ENCODE measurements at regions not wholly inside any gene's neighbourhood (a gene's known extent, or its start where the extent isn't known, plus 50 kb on each side); places are given as distances from the start of the nearest gene placed in this dataset.
"Not testable (repeated sequence)": the region's sequence is repeated elsewhere in the genome, so short reads cannot be mapped to it uniquely, and the experiment has no call there.

GRCh38 chr2:111447482-111447881, 326.8 kb downstream of the BCL2L11 start:
- not testable (repeated sequence) for H3K4me3 ChIP-seq (ENCODE audit: low read depth, low read length); DNase-seq (ENCODE audit: low read depth)

DNA sequence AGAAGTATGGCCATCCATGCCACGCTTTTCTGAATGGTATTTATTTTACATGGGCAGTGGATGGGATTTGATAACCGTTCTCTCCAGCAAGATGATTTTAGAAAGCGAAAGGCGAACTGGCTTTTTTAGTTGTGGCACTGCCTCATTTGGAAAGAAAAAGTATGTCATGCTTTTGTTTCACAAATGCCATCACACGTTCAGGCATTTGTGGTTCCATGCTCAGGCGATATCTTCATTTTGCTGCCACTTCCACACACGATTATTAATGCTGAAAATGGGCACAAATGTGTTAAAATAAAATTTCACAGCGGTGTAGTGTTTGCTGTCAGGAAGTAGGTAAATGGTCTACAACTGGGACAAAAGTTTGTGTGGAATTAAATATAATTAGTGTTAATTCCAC, 328.1 kb downstream of the BCL2L11 start:
- H3K4me3 ChIP-seq (ENCODE audit: low read depth, low read length); DNase-seq (ENCODE audit: low read depth): not testable (repeated sequence)

DNA sequence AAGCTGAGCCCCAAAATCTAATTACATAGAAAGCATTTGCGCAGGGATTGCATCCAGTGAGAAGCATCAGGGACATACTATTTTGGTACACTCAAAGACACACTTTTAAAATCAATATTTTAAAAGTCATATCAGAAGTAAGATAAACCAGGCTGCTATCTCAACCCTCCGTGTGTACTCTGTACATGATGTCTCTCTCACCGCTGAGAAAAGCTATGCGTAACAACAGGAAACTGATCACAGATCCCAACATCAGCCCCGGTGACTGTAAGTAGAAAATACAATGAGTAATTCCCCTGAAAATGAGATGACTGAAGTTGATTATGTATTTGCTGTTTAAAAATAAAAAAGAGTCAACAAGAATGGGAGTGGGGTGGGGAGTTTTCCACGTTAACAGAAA, 329.8 kb downstream of the BCL2L11 start:
- DNase-seq (ENCODE audit: low read depth); H3K4me3 ChIP-seq (ENCODE audit: low read depth, low read length): not testable (repeated sequence)

DNA sequence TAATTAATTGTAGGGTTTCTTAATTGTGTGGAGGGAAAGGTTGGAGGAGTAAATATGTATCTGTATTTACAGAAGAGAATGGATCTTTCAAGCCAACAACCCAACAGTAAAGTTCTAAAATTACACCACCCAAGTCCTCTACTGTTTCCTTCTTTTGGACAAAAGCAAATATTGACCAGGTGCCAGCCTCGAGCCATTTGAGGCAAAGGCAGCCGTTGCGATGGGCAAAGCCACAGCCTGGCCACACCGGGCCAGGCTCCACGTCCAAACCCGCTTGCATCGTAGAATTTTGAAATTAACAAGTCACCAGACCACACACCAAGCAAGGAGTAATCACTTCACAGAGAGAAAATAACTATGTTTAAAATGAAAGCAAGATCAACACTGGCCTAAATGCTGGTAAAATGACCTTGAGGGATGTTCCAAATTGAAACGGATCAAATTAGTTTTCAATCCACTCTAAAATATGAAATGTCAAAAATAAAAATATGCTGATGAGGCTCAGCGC, 331.0 kb downstream of the BCL2L11 start:
- not testable (repeated sequence) for DNase-seq (ENCODE audit: low read depth); H3K4me3 ChIP-seq (ENCODE audit: low read depth, low read length)

- H3K4me3 ChIP-seq (ENCODE audit: low read depth, low read length); DNase-seq (ENCODE audit: low read depth): not testable (repeated sequence)
Observed at GRCh38 chr2:111452208-111452607, 331.5 kb downstream of the BCL2L11 start.

- not testable (repeated sequence) for H3K4me3 ChIP-seq (ENCODE audit: low read depth, low read length); DNase-seq (ENCODE audit: low read depth)
Observed at GRCh38 chr2:111453308-111453707, 332.6 kb downstream of the BCL2L11 start.

DNA sequence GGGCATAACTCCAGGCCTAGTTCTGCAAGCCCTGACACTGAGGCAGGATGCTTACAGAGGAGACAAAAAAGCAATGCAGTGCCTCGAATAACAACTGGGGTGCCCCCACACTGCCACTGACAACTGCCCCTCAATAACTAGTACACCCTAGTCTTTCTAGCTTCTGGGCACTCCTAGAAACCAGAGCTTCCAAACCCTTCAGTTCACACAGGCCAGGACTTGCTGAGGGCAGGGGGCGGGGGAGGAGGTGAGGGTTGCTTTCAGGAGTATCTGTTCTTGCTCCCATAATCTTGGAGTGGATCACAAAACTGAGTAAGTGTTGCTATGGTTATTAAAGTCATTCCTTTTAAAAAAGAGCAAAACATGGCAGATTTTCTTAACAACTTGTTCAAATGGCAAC, 333.1 kb downstream of the BCL2L11 start:
- DNase-seq (ENCODE audit: low read depth); H3K4me3 ChIP-seq (ENCODE audit: low read depth, low read length): not testable (repeated sequence)

GRCh38 chr2:111454404-111454803, 333.7 kb downstream of the BCL2L11 start:
- not testable (repeated sequence) for DNase-seq (ENCODE audit: low read depth); H3K4me3 ChIP-seq (ENCODE audit: low read depth, low read length)

GRCh38 chr2:111455016-111456015, 334.6 kb downstream of the BCL2L11 start:
- not testable (repeated sequence) for DNase-seq (ENCODE audit: low read depth); H3K4me3 ChIP-seq (ENCODE audit: low read depth, low read length)

DNA sequence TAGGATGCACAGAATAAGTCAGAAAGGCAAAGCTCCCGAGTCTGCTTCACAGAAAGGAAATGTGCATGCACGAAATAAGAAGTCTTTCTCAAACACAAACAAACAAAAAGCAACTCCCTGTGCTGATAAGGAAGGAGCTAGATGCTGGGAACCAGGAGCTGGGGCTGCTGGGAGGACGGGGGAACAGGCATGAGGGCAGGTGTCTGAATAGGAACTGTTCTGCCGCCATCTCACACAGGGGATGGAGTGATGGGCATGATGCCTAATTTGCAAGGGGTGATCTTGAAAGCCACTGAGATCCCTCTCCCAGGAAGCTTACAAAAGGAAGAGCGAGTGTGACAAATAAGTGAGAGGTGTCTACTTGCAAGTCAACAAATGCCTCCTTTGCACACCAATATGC, 336.5 kb downstream of the BCL2L11 start:
- not testable (repeated sequence) for DNase-seq (ENCODE audit: low read depth); H3K4me3 ChIP-seq (ENCODE audit: low read depth, low read length)

DNA sequence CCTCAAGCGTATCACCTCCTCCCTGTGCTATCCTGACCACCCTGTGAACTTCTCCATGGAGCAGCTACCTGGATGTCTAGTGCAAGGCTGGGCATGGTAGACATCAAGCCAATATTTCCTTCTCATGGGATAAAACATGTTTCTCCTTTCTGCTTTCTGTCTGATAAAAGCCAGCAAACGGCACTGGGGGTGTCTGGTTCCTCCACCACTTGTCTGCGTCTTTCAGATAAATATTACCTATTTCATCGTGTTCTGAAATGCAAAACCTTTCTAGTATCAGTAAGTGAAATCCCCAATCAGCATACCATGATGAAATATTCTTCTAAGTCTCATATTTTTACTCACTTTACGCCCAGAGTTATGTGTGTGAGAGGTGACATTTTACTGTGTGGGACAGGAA, 340.2 kb downstream of the BCL2L11 start:
- H3K4me3 ChIP-seq (ENCODE audit: low read depth, low read length); DNase-seq (ENCODE audit: low read depth): not testable (repeated sequence)

DNA sequence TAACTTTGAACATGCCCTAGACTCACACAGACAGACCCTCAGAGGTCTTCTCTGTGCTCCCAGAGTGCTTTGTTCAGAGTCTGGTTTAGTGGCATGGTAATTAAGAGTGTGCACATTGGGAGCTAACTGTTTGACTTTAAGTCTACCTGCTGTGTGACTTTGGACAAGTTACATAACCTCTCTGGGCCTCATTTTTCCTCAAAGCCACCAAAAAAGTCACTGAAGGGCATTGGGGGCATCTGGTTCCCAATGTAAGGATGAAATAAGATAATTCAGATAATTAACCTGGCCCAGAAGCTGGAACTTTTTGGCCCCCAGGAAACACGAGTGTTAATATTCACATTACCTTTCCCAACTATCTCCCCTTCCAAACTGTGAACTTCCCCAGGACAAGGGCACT, 341.1 kb downstream of the BCL2L11 start:
- H3K4me3 ChIP-seq (ENCODE audit: low read depth, low read length); DNase-seq (ENCODE audit: low read depth): not testable (repeated sequence)

DNA sequence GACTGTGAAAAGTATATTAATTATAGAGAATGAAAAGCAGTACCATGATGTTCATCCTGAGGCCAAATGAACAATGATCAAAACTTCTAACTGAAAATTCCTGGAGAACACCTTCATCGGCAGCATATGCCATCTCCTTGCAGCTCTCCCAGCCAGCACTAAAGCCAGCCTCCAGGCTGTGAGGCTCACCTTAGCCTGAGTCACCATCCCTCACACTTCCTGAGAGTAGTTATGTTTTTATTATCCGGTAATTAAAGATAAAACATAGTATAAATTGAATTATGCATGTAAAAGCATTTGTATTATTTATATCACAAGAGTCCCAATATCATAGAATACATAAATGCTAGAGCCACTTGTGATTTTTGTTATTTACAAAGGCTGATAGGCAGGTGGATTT, 341.9 kb downstream of the BCL2L11 start:
- H3K4me3 ChIP-seq (ENCODE audit: low read depth, low read length); DNase-seq (ENCODE audit: low read depth): not testable (repeated sequence)

DNA sequence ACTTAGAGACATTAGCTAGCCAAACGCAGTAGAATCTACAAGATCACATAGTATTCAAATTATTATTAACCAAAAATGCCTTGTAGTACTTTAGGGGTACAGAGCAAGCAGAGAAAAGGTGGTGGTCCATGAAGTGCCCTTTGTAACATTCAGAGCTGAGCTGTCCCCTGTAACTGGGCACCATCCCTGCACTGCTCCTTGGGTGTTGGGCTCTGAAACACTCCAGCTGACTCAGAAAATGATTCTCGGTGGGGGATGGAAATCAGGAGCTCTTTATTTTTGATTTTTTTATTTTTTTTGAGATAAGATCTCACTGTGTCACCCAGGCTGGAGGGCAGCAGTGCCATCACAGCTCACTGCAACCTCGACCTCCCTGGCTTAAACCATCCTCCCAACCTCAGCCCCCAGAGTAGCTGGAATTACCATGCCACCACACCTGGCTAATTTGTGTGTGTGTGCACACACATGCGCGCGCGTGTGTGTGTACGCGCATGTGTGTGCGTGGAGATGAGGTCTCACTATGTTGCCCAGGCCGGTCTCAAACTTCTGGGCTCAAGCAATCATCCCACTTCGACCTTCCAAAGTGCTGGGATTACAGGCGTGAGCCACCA, 342.6 kb downstream of the BCL2L11 start:
- not testable (repeated sequence) for DNase-seq (ENCODE audit: low read depth); H3K4me3 ChIP-seq (ENCODE audit: low read depth, low read length)

DNA sequence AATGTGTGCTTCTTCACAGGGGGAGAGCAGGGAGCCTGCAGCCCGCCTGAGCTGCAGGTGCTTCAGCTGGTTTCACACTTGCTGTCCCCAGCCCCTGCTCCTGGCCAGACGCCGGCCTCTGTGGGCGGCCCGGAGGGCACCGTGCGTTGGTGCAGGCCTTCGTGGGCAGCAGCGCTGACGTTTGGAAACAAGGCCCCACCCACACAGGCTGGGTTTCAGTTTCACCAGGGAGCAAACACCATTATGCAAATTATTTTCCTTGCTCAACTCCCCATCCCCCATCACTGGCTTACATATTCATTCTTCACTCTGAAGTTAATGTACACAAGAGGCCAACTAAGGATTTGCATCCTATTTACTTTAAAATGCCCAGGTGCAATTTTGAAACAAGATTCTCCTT, 343.2 kb downstream of the BCL2L11 start:
- DNase-seq (ENCODE audit: low read depth); H3K4me3 ChIP-seq (ENCODE audit: low read depth, low read length): not testable (repeated sequence)

DNA sequence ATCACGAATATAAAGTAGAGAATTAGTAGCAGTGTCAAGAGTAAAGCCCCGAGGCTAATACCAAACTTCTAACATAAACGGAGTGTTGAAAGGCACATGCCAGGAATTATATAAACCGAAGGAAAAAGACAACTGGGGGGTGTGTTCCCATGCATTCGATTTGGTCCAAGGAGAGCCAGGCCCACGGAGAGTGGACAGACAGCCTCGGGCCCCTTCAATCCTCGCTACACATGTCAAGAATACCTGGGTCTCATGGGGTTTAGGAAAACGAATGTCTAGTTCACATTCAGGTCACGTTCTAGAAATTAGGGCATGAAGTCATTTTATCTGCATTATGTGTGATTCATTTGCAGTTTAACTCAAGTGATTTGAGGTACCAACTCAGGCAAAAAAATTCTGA, 343.7 kb downstream of the BCL2L11 start:
- H3K4me3 ChIP-seq (ENCODE audit: low read depth, low read length); DNase-seq (ENCODE audit: low read depth): not testable (repeated sequence)

DNA sequence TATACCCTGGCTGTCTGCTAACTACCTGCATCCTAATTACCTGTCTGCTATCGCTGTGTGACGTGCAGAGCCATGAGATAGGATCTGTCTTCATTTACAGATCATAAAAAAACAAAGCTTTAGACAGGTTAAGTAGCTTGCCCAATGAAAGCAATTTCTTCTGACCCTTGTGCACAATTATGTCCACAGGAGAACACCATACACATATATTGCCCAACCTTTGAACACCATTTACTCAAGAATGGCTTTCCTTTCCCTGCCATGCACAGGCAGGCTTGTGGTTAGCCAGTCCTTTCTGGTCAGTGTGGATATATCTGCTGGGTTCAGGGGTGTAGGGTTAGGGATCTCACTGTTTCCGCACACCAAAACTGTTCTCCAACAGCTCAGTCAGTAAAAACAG, 344.8 kb downstream of the BCL2L11 start:
- DNase-seq (ENCODE audit: low read depth): not testable (repeated sequence)

GRCh38 chr2:111466744-111467143, 346.0 kb downstream of the BCL2L11 start:
- not testable (repeated sequence) for DNase-seq (ENCODE audit: low read depth)

More for the DNA sequence above, 344.8 kb downstream of the BCL2L11 start:
- H3K4me3 ChIP-seq (ENCODE audit: low read depth, low read length): not testable (repeated sequence)

GRCh38 chr2:111470924-111471323, 350.2 kb downstream of the BCL2L11 start:
- DNase-seq (ENCODE audit: low read depth); H3K4me3 ChIP-seq (ENCODE audit: low read depth, low read length): not testable (repeated sequence)

More at GRCh38 chr2:111466744-111467143, 346.0 kb downstream of the BCL2L11 start:
- not testable (repeated sequence) for H3K4me3 ChIP-seq (ENCODE audit: low read depth, low read length)

Measured in GM12864 (cell line).